RWPE1 (cell line): ENCODE measurements at regions not wholly inside any gene's neighbourhood (a gene's known extent, or its start where the extent isn't known, plus 50 kb on each side); places are given as distances from the start of the nearest gene placed in this dataset.
"Not testable (repeated sequence)": the region's sequence is repeated elsewhere in the genome, so short reads cannot be mapped to it uniquely, and the experiment has no call there.

Source experiments
- CTCF ChIA-PET: fragments of 350-600 bp; sonication (Branson Sonifier 250); formaldehyde crosslinking; extraction: SDS; loops from one replicate; lab custom pipeline; 2021; lab: Yijun Ruan, JAX
- POLR2A ChIA-PET: fragments of 400-600 bp; formaldehyde crosslinking; extraction: SDS; loops from one replicate; lab custom pipeline; 2020; ENCODE audit warnings: antibody characterized with exemption; ENCODE audit not compliant: low non-redundant PET; lab: Yijun Ruan, JAX
- DNase-seq: peaks from one replicate; pipeline ENCODE4 v3.0.0; 2012; ENCODE audit warnings: low spot score
- H3K27ac ChIP-seq: fragments of 450-650 bp; 2 replicates; pipeline ENCODE4 v1.5.1; 2017
- CTCF ChIP-seq: fragments of 450-650 bp; conservative IDR thresholded peaks from 2 replicates; pipeline ENCODE4 v1.5.1; 2017; ENCODE audit warnings: low read depth, mild to moderate bottlenecking

- ChIA-PET CTCF (no interaction called here), POLR2A (no interaction called here)
- H3K27ac ChIP-seq, result no peak overlapping the region
- no peak for TF ChIP-seq CTCF
- no peak for DNase-seq
Observed at GRCh38 chr15:81653259-81653658, 279.2 kb upstream of the TMC3 start.

DNA sequence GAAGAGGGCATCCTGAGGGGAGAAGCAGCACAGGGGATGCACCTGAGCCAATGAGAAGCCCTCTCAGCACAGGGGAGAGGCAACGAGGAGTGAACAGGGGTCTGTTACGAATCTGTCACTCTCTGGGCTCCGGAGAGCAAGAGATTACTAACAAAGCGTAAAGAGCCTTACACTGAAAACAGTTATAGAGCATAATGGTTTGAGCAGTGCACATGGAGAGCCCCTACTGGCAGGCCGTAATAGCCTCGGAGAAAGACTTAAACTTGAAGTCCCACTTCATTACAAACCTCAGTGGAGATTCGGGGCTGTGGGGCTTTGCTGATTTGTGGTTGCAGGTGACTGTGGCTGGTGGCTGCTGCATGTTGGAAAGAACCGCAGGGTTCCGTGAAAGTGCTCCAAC, 271.5 kb upstream of the TMC3 start:
- no peak for TF ChIP-seq CTCF
- no peak overlapping the region for H3K27ac ChIP-seq
- ChIA-PET POLR2A (no interaction called here), CTCF (no interaction called here)
- DNase-seq, result no peak

- CTCF ChIA-PET, result interaction anchor here (0.5 kb wide), 1 partner anchor 110 kb away, joined by 3 read pairs; no protein-coding TSS in a partner anchor
- DNase-seq, result no peak
- POLR2A ChIA-PET, result no interaction called here
- no peak overlapping the region for H3K27ac ChIP-seq
- TF ChIP-seq CTCF, result no peak
Observed at GRCh38 chr15:81643771-81644170, 269.8 kb upstream of the TMC3 start.

GRCh38 chr15:81642451-81642990, 268.5 kb upstream of the TMC3 start:
- POLR2A ChIA-PET, result no interaction called here
- CTCF ChIA-PET, result no interaction called here
- no peak for DNase-seq
- no peak overlapping the region for H3K27ac ChIP-seq
- TF ChIP-seq CTCF, result no peak

- DNase-seq, POLR2A ChIA-PET, H3K27ac ChIP-seq: not testable (repeated sequence)
- CTCF ChIA-PET, result interaction anchor here (0.6 to 0.7 kb wide), 2 partner anchors 157 to 658 kb away, joined by 4 to 5 read pairs; no protein-coding TSS in a partner anchor
Observed at GRCh38 chr15:81636064-81636463, 262.1 kb upstream of the TMC3 start.

- no peak for DNase-seq
- H3K27ac ChIP-seq, result no peak overlapping the region
- ChIA-PET CTCF (no interaction called here), POLR2A (no interaction called here)
- no peak for TF ChIP-seq CTCF
Observed at GRCh38 chr15:81633889-81634288, 259.9 kb upstream of the TMC3 start.

DNA sequence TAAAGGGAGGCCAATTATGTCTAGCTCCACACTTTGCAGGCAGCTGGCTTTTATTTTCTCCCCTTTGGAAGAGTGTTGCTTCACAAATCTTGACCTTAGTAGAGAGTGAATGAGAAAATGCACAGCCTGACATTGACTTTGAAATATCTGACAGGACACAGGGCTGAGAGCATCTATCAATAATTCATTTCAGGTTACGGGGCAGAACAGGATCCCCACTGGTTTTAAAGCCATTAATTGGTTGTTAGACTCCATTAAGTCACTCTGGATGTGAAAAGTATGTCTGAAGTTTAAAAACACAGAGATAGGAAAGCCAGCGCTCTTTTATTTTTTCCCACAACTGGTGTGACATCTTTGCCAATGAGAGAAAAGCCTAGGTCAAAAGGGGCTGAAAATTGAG, 251.9 kb upstream of the TMC3 start:
- H3K27ac ChIP-seq, result no peak overlapping the region
- ChIA-PET CTCF (no interaction called here), POLR2A (no interaction called here)
- TF ChIP-seq CTCF, result no peak
- no peak for DNase-seq
